ENCODE measurements at regions not wholly inside any gene's neighbourhood (a gene's known extent, or its start where the extent isn't known, plus 50 kb on each side); places are given as distances from the start of the nearest gene placed in this dataset.
"Not testable (repeated sequence)": the region's sequence is repeated elsewhere in the genome, so short reads cannot be mapped to it uniquely, and the experiment has no call there.

GRCh38 chr7:106744563-106745091 lies 83.7 kb upstream of the CCDC71L start:
- DNase-seq (ENCODE audit: low spot score in 2 of 2) = no peak
- Histone ChIP-seq H3K36me3 (no peaks in the 10 kb centered on the region), H3K27ac (no peak overlapping the region), H3K4me1 (no peaks in the 10 kb centered on the region), H3K27me3 (no peaks in the 10 kb centered on the region), H3K4me3 (no peak overlapping the region), H3K9me3 (no peaks in the 10 kb centered on the region)
- TF ChIP-seq CTCF (IDR thresholded peaks at IDR 0.05) = no peak
- intact Hi-C loops (cut with DNase I) = no loop called here

GRCh38 chr7:106747301-106747700 lies 86.3 kb upstream of the CCDC71L start:
- not testable (repeated sequence) for H3K4me3 ChIP-seq

GRCh38 chr7:106747804-106748203 lies 86.8 kb upstream of the CCDC71L start:
- intact Hi-C loops (cut with DNase I) = no loop called here
- no peaks in the 10 kb centered on the region for H3K27me3 ChIP-seq
- no peaks in the 10 kb centered on the region for H3K4me1 ChIP-seq
- no peak for DNase-seq (ENCODE audit: low spot score in 2 of 2)
- H3K36me3 ChIP-seq = no peaks in the 10 kb centered on the region
- no peaks in the 10 kb centered on the region for H3K9me3 ChIP-seq
- H3K4me3 ChIP-seq = no peak overlapping the region
- H3K27ac ChIP-seq = no peak overlapping the region
- no peak for TF ChIP-seq CTCF (IDR thresholded peaks at IDR 0.05)

More at GRCh38 chr7:106747301-106747700, 86.3 kb upstream of the CCDC71L start:
- H3K9me3 ChIP-seq; DNase-seq (ENCODE audit: low spot score in 2 of 2); H3K36me3 ChIP-seq; H3K27ac ChIP-seq; H3K4me1 ChIP-seq; intact Hi-C loops (cut with DNase I); H3K27me3 ChIP-seq: not testable (repeated sequence)

- Histone ChIP-seq H3K4me3 (no peak overlapping the region), H3K9me3 (no peaks in the 10 kb centered on the region), H3K27ac (no peak overlapping the region), H3K4me1 (no peaks in the 10 kb centered on the region), H3K36me3 (no peaks in the 10 kb centered on the region), H3K27me3 (no peaks in the 10 kb centered on the region)
- DNase-seq (ENCODE audit: low spot score in 2 of 2) = no peak
- intact Hi-C loops (cut with DNase I) = no loop called here
- TF ChIP-seq CTCF (IDR thresholded peaks at IDR 0.05) = no peak
These were observed 88.2 kb upstream of the CCDC71L start for GRCh38 chr7:106749165-106749564.

GRCh38 chr7:106750773-106751172 lies 89.8 kb upstream of the CCDC71L start:
- H3K27ac ChIP-seq = no peak overlapping the region
- intact Hi-C loops (cut with DNase I) = no loop called here
- no peak for TF ChIP-seq CTCF (IDR thresholded peaks at IDR 0.05)
- no peak for DNase-seq (ENCODE audit: low spot score in 2 of 2)
- no peak overlapping the region for H3K4me3 ChIP-seq
- H3K9me3 ChIP-seq = no peaks in the 10 kb centered on the region
- H3K4me1 ChIP-seq = no peaks in the 10 kb centered on the region
- no peaks in the 10 kb centered on the region for H3K36me3 ChIP-seq
- H3K27me3 ChIP-seq = no peaks in the 10 kb centered on the region

- DNase-seq (ENCODE audit: low spot score in 2 of 2) = no peak
- H3K27ac ChIP-seq = no peak overlapping the region
- intact Hi-C loops (cut with DNase I) = no loop called here
- no peaks in the 10 kb centered on the region for H3K36me3 ChIP-seq
- TF ChIP-seq CTCF (IDR thresholded peaks at IDR 0.05) = no peak
- H3K4me1 ChIP-seq = no peaks in the 10 kb centered on the region
- no peak overlapping the region for H3K4me3 ChIP-seq
- no peaks in the 10 kb centered on the region for H3K9me3 ChIP-seq
- no peaks in the 10 kb centered on the region for H3K27me3 ChIP-seq
These were observed 91.4 kb upstream of the CCDC71L start for GRCh38 chr7:106752367-106752766.

GRCh38 chr7:106755024-106755423 lies 94.1 kb upstream of the CCDC71L start:
- H3K36me3 ChIP-seq; DNase-seq (ENCODE audit: low spot score in 2 of 2); H3K4me1 ChIP-seq; H3K27ac ChIP-seq; H3K27me3 ChIP-seq; H3K9me3 ChIP-seq; intact Hi-C loops (cut with DNase I); H3K4me3 ChIP-seq: not testable (repeated sequence)

All from ascending aorta (tissue), 2 donors.